ENCODE measurements at regions not wholly inside any gene's neighbourhood (a gene's known extent, or its start where the extent isn't known, plus 50 kb on each side); places are given as distances from the start of the nearest gene placed in this dataset.

- Histone ChIP-seq H3K9me3 (ENCODE audit: low read length) (no peaks in the 10 kb centered on the region), H3K4me1 (ENCODE audit: insufficient read depth, low read length) (no peaks in the 10 kb centered on the region), H3K27me3 (ENCODE audit: control insufficient read depth in 1 of 2, insufficient read depth in 2 of 2, low read length in 2 of 2) (no peaks in the 10 kb centered on the region), H4K20me1 (ENCODE audit: insufficient read depth, low read length) (no peaks in the 10 kb centered on the region), H3K9ac (ENCODE audit: insufficient read depth, low read depth, low read length) (no peak overlapping the region), H3K4me2 (ENCODE audit: low read depth, low read length) (no peak overlapping the region), H3K27ac (ENCODE audit: extremely low read length, insufficient read depth, low read length) (no peak overlapping the region), H3K4me3 (replicated peaks in 1 of 3; ENCODE audit: insufficient read depth in 1 of 3, low read depth in 2 of 3, low read length in 3 of 3) (no peak overlapping the region), H2AFZ (ENCODE audit: low read length) (no peak overlapping the region), H3K79me2 (ENCODE audit: insufficient read depth, low read length) (no peaks in the 10 kb centered on the region), H3K36me3 (replicated peaks in 1 of 2; ENCODE audit: control insufficient read depth in 1 of 2, insufficient read depth in 2 of 2, low read length in 2 of 2) (no peaks in the 10 kb centered on the region)
- intact Hi-C loops (cut with micrococcal nuclease; ENCODE audit: unreplicated experiment): no loop called here
- ATAC-seq (no peak; the same call in 2 of the 3 replicates), FAIRE-seq (no peak), DNase-seq (ENCODE audit: low spot score) (no peak)
- no TSS peak for BruUV-seq (replicated peaks)
- TF ChIP-seq RBFOX2 (IDR thresholded peaks at IDR 0.05; ENCODE audit: low read depth, low read length): no peak
- CTCF ChIA-PET (ENCODE audit: low intra/inter-chr PET ratio, low total read pairs): no interaction called here
- in situ Hi-C loops (cut with HindIII; ENCODE audit: extremely low pct_ligation_motif_present, low pct_unique_long_range_greater_than_20kb): no loop called here
- POLR2A ChIA-PET: no interaction called here
- WGBS (ENCODE audit: low lambda C conversion rate): 17% methylated on average over 7 of the region's 16 CpGs
Observed at GRCh38 chr11:37812281-37812880, 1214.3 kb upstream of the RAG2 start.

GRCh38 chr11:37811349-37811748 is 1213.3 kb upstream of the RAG2 start:
- no TSS peak for BruUV-seq (replicated peaks)
- ChIA-PET POLR2A (no interaction called here), CTCF (ENCODE audit: low intra/inter-chr PET ratio, low total read pairs) (no interaction called here)
- no peak overlapping the region for H3K27ac ChIP-seq (ENCODE audit: extremely low read length, insufficient read depth, low read length)
- FAIRE-seq (no peak), DNase-seq (ENCODE audit: low spot score) (no peak), ATAC-seq (no peak)
- no peaks in the 10 kb centered on the region for H3K9me3 ChIP-seq (ENCODE audit: low read length)
- no peaks in the 10 kb centered on the region for H3K79me2 ChIP-seq (ENCODE audit: insufficient read depth, low read length)
- H3K36me3 ChIP-seq (replicated peaks in 1 of 2; ENCODE audit: control insufficient read depth in 1 of 2, insufficient read depth in 2 of 2, low read length in 2 of 2): no peaks in the 10 kb centered on the region
- H3K27me3 ChIP-seq (ENCODE audit: control insufficient read depth in 1 of 2, insufficient read depth in 2 of 2, low read length in 2 of 2): no peaks in the 10 kb centered on the region
- intact Hi-C loops (cut with micrococcal nuclease; ENCODE audit: unreplicated experiment) (no loop called here), in situ Hi-C loops (cut with HindIII; ENCODE audit: extremely low pct_ligation_motif_present, low pct_unique_long_range_greater_than_20kb) (no loop called here)
- WGBS (ENCODE audit: low lambda C conversion rate): 37% methylated on average over 7 of the region's 7 CpGs
- no peaks in the 10 kb centered on the region for H3K4me1 ChIP-seq (ENCODE audit: insufficient read depth, low read length)
- H3K4me2 ChIP-seq (ENCODE audit: low read depth, low read length): no peak overlapping the region
- H3K4me3 ChIP-seq (replicated peaks in 1 of 3; ENCODE audit: insufficient read depth in 1 of 3, low read depth in 2 of 3, low read length in 3 of 3): no peak overlapping the region
- no peak overlapping the region for H2AFZ ChIP-seq (ENCODE audit: low read length)
- no peaks in the 10 kb centered on the region for H4K20me1 ChIP-seq (ENCODE audit: insufficient read depth, low read length)
- no peak overlapping the region for H3K9ac ChIP-seq (ENCODE audit: insufficient read depth, low read depth, low read length)
- TF ChIP-seq ATM (IDR thresholded peaks at IDR 0.05; ENCODE audit: borderline replicate concordance) (no peak), ZBTB4 (CRISPR knock-in tag; IDR thresholded peaks at IDR 0.05; ENCODE audit: borderline replicate concordance) (no peak), TFDP2 (CRISPR knock-in tag; IDR thresholded peaks at IDR 0.05) (no peak)

Measured in HepG2 (cell line).